Lower leg skin (tissue), 4 donors: ENCODE measurements at regions not wholly inside any gene's neighbourhood (a gene's known extent, or its start where the extent isn't known, plus 50 kb on each side); places are given as distances from the start of the nearest gene placed in this dataset.

Source experiments
- DNase-seq, 2 donors: peaks; one replicate each; pipeline ENCODE4 v3.0.0-alpha.2; 2019; ENCODE audit warnings: low spot score in 2 of 2
- H3K4me3 ChIP-seq: fragments of 200-600 bp; sonication (generic); 2 replicates; pipeline ENCODE4 v1.5.1; 2017; ENCODE audit warnings: mild to moderate bottlenecking, low read depth; ENCODE audit not compliant: poor library complexity, severe bottlenecking
- CTCF ChIP-seq, 3 donors: fragments of 450-650 bp; IDR thresholded peaks; one replicate each; pipeline ENCODE4 v1.5.1; 2016; ENCODE audit warnings: antibody characterized with exemption in 3 of 3, mild to moderate bottlenecking in 3 of 3, moderate library complexity in 2 of 3
- POLR2A ChIP-seq, 2 donors: fragments of 450-650 bp; IDR thresholded peaks; one replicate each; pipeline ENCODE4 v1.6.1; 2016 to 2017; ENCODE audit warnings: antibody characterized with exemption in 2 of 2, mild to moderate bottlenecking in 1 of 2, moderate library complexity in 1 of 2
- WGBS, 2 donors: methylation state at CpG; one replicate each; pipeline ENCODE4 v1.1.5; 2018; 5-methylcytosine and 5-hydroxymethylcytosine counted together
- intact Hi-C: fragments of 100-400 bp; cut with DNase I; formaldehyde crosslinking; loops from one replicate; pipeline ENCODE4 v1.15.0; 2023; ENCODE audit warnings: low total_unique reads

DNA sequence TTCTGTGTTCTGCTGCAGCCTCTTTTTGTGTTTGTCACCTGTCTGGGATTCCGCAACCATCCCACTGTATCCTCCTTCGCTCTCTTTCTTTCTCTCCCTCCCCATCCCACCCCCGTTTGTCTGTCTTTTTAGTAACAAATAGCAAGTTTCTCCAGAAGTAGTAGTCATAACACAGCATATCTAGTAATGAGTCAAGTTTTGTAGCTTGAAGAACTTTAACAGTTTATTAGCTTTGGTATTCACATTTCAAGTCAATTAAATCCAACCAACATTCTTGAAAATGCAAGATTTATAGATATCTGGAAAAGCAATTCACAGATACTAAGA, 154.1 kb upstream of the MTPN start:
- H3K4me3 ChIP-seq: no peak overlapping the region
- intact Hi-C loops: no loop called here
- 84 to 86% methylated on average over 3 of the region's 3 CpGs for WGBS, 2 donors
- no peak for TF ChIP-seq CTCF (IDR thresholded peaks at IDR 0.05)
- TF ChIP-seq POLR2A (IDR thresholded peaks at IDR 0.05): no peak
- no peak for DNase-seq

DNA sequence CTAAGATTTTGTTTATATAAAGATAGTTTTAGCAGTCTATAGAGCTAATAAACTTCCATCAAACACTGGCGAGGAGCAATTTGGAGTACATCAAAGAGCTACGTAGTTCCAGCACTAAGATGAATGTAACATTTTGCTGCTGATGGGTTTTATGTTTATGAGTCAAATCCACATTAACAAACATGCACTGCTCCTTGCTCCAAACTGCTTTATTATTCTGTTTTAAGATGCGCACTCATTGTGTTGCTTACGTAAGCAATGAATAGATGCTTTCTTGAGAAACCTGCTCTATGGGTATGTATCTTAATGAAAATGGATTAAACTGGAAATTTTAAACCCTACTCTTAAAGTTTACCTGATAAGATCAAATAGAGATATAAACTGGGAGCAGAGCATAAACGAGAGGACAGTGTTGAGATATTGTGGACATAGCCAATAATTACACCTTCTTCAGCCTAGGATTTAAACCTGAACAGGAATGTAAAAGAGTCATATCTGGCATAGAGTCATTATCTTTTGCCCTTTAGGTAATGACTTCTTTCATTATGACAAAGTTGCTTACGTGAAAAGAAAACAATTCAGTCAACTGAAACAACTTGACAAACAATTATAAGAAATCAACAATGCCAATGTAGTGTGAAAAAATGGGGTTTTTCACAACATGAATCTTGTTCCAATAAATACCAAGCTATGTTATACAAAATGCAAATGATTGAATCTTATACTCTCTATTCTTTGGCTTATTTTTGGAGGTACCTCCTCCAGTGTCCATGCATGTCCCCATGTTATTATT, 153.5 kb upstream of the MTPN start:
- WGBS, 2 donors: 71 to 75% methylated on average over 6 of the region's 6 CpGs
- H3K4me3 ChIP-seq: no peak overlapping the region
- TF ChIP-seq CTCF (IDR thresholded peaks at IDR 0.05) (no peak), POLR2A (IDR thresholded peaks at IDR 0.05) (no peak)
- DNase-seq: no peak
- intact Hi-C loops: no loop called here

DNA sequence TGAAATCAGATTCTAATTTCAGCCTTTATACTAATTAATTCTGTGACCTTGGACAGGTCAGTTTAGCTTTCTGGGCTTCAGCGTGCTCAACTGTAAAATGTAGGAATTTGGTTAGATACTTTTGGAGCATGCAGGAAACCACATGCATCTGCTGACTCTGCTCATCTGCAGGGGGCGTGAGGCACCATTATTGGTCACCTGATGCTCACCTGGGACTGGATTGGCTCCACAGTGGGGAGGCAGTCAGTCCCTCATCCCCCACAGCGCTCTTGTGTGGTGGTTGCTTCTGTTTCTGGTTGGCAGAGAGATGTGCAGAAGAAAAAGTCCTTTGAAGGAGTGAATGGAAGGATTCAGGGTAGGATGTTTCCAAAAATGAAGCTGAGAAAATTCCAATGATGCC, 150.9 kb upstream of the MTPN start:
- DNase-seq: no peak
- WGBS, 2 donors: 73 to 76% methylated on average over 3 of the region's 3 CpGs
- H3K4me3 ChIP-seq: no peak overlapping the region
- TF ChIP-seq CTCF (IDR thresholded peaks at IDR 0.05) (no peak), POLR2A (IDR thresholded peaks at IDR 0.05) (no peak)
- intact Hi-C loops: no loop called here

GRCh38 chr7:136123352-136123751, 146.2 kb upstream of the MTPN start:
- 79 to 82% methylated on average over 3 of the region's 3 CpGs for WGBS, 2 donors
- intact Hi-C loops: no loop called here
- no peak for DNase-seq
- H3K4me3 ChIP-seq: no peak overlapping the region
- no peak for TF ChIP-seq POLR2A (IDR thresholded peaks at IDR 0.05)
- no peak for TF ChIP-seq CTCF (IDR thresholded peaks at IDR 0.05)

- intact Hi-C loops: no loop called here
- DNase-seq: no peak
- 68 to 76% methylated on average over 1 of the region's 1 CpG for WGBS, 2 donors
- no peak overlapping the region for H3K4me3 ChIP-seq
- TF ChIP-seq POLR2A (IDR thresholded peaks at IDR 0.05) (no peak), CTCF (IDR thresholded peaks at IDR 0.05) (no peak)
These were observed 144.9 kb upstream of the MTPN start for GRCh38 chr7:136122026-136122425.

DNA sequence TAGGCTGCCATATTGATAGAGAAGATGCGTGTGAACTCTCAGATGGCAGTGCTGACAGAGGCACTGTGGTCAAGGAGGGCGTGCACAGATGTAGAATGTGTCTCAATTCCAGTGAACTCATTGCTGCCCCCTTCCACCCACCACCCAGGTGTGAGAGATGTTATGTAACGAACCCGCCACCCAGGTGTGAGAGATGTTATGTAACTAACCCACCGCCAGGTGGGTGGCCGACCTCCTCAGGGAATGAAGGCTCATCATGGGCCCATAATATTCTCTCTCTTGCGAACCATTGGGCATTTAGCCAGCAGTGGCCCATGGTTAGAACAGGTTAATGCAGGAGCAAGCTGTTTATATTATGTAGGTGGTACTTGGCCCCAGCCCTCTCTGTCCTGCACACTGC, 140.4 kb upstream of the MTPN start:
- DNase-seq: no peak
- WGBS, 2 donors: 75 to 90% methylated on average over 7 of the region's 7 CpGs
- intact Hi-C loops: no loop called here
- TF ChIP-seq POLR2A (IDR thresholded peaks at IDR 0.05) (no peak), CTCF (IDR thresholded peaks at IDR 0.05) (no peak)
- H3K4me3 ChIP-seq: no peak overlapping the region
